ENCODE measurements at regions not wholly inside any gene's neighbourhood (a gene's known extent, or its start where the extent isn't known, plus 50 kb on each side); places are given as distances from the start of the nearest gene placed in this dataset.

- no peak overlapping the region for H3K27ac ChIP-seq
- ChIA-PET POLR2A (ENCODE audit: low non-redundant PET) (no interaction called here), CTCF (no interaction called here)
- no peak for DNase-seq (ENCODE audit: low spot score)
- TF ChIP-seq, protein P1, sequence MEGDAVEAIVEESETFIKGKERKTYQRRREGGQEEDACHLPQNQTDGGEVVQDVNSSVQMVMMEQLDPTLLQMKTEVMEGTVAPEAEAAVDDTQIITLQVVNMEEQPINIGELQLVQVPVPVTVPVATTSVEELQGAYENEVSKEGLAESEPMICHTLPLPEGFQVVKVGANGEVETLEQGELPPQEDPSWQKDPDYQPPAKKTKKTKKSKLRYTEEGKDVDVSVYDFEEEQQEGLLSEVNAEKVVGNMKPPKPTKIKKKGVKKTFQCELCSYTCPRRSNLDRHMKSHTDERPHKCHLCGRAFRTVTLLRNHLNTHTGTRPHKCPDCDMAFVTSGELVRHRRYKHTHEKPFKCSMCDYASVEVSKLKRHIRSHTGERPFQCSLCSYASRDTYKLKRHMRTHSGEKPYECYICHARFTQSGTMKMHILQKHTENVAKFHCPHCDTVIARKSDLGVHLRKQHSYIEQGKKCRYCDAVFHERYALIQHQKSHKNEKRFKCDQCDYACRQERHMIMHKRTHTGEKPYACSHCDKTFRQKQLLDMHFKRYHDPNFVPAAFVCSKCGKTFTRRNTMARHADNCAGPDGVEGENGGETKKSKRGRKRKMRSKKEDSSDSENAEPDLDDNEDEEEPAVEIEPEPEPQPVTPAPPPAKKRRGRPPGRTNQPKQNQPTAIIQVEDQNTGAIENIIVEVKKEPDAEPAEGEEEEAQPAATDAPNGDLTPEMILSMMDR (conservative IDR thresholded peaks at IDR 0.05; ENCODE audit: low read depth): no peak
Measured at GRCh38 chr2:14982790-14983189, 350.3 kb downstream of the LRATD1 start.

- no peak overlapping the region for H3K27ac ChIP-seq
- TF ChIP-seq, protein P1 (conservative IDR thresholded peaks at IDR 0.05; ENCODE audit: low read depth): no peak
- CTCF ChIA-PET: no interaction called here
- POLR2A ChIA-PET (ENCODE audit: low non-redundant PET): no interaction called here
- DNase-seq (ENCODE audit: low spot score): no peak
Measured at GRCh38 chr2:14988600-14988999, 356.1 kb downstream of the LRATD1 start.

- CTCF ChIA-PET: interaction anchor here (0.5 kb wide), 1 partner anchor 13 kb away, joined by 3 read pairs; no protein-coding TSS in a partner anchor
- no peak overlapping the region for H3K27ac ChIP-seq
- TF ChIP-seq, protein P1 (conservative IDR thresholded peaks at IDR 0.05; ENCODE audit: low read depth): no peak
- no peak for DNase-seq (ENCODE audit: low spot score)
- POLR2A ChIA-PET (ENCODE audit: low non-redundant PET): no interaction called here
Measured at GRCh38 chr2:14991723-14992122, 359.2 kb downstream of the LRATD1 start.

DNA sequence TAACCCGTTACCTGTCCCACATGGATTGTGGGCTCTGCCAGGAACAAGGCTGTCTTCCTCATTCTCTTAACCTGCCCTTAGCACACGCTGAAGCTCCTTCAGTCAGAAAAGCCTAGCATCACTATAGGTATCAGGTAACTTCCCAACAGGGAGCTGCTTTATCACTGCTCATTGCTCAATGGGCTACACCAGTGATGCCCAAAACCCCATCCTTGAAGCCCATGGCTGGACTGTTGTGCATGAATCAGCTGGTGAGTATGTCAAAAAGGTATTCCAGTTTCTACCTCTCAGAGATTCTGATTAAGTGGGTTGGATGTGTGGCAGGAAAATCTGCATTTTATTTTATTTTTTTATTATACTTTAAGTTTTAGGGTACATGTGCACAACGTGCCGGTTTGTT lies 362.2 kb downstream of the LRATD1 start:
- H3K27ac ChIP-seq: no peak overlapping the region
- CTCF ChIA-PET: no interaction called here
- no peak for DNase-seq (ENCODE audit: low spot score)
- TF ChIP-seq, protein P1 (conservative IDR thresholded peaks at IDR 0.05; ENCODE audit: low read depth): no peak
- POLR2A ChIA-PET (ENCODE audit: low non-redundant PET): no interaction called here

DNA sequence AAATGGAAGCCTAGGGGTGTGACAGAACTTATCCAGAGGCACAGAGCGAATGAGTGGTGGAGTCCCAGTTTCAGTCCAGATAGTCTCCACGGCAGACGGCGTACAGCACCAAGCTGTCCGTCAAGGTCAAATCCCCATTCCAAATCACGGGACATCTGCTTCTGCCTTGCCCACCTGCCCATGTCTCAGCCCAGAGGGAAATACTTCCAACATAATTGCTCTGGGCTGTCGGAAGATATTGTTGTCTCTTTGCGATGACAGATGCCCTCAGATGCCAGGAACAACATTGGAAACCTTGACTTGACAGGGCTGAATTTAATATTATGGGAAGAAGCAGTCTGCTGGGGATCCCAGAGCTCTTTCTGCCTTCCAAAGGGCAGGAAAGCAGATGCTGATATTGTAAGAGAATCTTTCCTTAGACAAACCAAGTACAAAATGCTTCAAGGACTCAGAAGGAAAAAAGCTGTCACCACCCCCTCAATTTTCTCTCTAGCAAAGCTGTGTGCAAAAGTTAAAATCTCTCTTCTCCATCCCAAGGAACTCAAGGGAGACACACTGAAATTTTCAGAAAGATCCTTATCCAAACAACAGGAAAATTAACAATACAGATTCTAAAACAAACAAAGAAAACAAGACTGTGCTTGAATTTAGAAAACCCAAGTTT lies 364.0 kb downstream of the LRATD1 start:
- H3K27ac ChIP-seq: no peak overlapping the region
- ChIA-PET POLR2A (ENCODE audit: low non-redundant PET) (no interaction called here), CTCF (interaction anchor here (0.5 kb wide), 1 partner anchor 1881 kb away, joined by 3 read pairs; no protein-coding TSS in a partner anchor)
- TF ChIP-seq, protein P1 (conservative IDR thresholded peaks at IDR 0.05; ENCODE audit: low read depth): no peak
- DNase-seq (ENCODE audit: low spot score): no peak

DNA sequence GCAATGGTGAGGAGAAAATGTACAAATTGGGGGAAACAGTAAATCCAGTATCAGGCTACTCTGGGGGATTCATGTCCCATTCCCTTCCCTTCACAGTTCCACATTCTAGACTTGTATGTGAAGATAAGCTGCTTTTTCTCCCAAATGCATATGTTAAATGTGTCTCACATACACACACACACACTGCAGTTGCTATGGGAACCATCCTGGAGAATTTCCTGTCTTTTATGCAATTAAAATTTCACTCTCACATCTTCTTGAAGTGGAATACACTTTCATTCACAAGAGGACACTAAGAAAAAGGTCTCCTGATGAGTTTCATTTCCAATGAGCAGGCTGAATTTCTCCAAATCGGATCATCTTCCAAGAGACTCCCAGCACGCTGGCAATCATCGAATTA lies 366.0 kb downstream of the LRATD1 start:
- no peak for DNase-seq (ENCODE audit: low spot score)
- POLR2A ChIA-PET (ENCODE audit: low non-redundant PET): no interaction called here
- H3K27ac ChIP-seq: no peak overlapping the region
- TF ChIP-seq, protein P1 (conservative IDR thresholded peaks at IDR 0.05; ENCODE audit: low read depth): no peak
- CTCF ChIA-PET: interaction anchor here (0.5 kb wide), 1 partner anchor 31 kb away, joined by 3 read pairs; no protein-coding TSS in a partner anchor
